DMS79 treated with DMSO at 0.1 percent for 48 hours (cell line): ENCODE measurements at regions not wholly inside any gene's neighbourhood (a gene's known extent, or its start where the extent isn't known, plus 50 kb on each side); places are given as distances from the start of the nearest gene placed in this dataset.
"Not testable (repeated sequence)": the region's sequence is repeated elsewhere in the genome, so short reads cannot be mapped to it uniquely, and the experiment has no call there.

Experiments
- DNase-seq: peaks from one replicate; lab custom pipeline; 2025; lab: John Stamatoyannopoulos, UW

DNA sequence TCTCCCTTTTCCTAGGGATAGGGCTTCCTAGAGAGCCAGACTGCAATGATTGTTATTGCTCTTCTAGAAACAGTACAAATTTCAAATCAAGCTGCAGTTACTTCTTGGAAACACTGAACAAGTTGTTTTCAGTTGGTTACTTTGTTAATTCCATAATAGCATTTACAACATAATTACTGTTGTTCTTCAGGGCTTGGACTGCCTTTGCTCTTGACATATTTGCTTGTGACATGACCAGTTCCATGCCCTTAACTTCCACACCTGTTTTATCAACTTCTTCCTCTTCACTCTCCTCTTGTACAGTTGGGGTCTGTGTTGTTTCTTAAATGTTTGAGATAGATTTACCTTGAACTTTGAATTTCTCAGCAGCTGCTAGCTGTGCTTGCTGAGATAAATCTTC, 104.4 kb downstream of the SEC23IP start:
- no peak for DNase-seq

DNA sequence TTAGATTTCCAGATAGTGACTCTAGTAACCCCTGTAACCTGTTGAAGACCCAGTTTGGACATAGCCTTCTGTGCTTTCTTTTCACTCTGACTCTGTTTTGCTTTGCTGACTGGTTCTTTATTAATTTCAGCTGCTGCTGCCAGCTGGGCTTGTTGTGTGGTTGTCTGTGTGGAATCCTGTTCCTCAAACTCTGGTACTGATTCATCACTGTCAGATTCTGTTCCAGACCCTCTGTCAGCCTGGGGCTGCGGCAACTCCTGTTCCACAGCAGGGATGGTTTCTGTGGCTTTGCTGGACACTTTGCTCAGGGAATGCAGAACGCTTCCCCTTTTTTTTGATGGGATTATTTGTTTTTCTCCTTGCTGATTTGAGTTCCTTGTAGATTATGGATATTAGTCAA, 104.9 kb downstream of the SEC23IP start:
- DNase-seq: no peak

DNA sequence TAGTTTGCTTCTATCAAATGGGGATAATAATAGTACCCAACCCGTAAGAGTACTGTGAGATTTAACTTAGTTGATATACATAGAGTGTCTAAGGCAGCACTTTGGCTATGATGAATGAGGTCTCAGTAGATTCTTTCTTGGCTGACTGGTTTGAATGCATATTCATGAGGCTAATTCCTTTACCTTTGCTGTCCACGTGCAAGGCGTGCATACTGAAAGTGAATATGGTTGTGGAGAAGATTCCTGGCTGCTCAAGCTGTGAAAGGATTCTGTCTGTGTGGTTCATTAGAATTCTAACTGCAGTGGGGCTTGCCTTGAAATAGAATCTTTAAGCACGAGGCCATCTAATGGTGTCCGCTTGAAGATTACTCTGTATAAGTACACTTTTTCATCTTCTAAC, 110.3 kb downstream of the SEC23IP start:
- no peak for DNase-seq

DNA sequence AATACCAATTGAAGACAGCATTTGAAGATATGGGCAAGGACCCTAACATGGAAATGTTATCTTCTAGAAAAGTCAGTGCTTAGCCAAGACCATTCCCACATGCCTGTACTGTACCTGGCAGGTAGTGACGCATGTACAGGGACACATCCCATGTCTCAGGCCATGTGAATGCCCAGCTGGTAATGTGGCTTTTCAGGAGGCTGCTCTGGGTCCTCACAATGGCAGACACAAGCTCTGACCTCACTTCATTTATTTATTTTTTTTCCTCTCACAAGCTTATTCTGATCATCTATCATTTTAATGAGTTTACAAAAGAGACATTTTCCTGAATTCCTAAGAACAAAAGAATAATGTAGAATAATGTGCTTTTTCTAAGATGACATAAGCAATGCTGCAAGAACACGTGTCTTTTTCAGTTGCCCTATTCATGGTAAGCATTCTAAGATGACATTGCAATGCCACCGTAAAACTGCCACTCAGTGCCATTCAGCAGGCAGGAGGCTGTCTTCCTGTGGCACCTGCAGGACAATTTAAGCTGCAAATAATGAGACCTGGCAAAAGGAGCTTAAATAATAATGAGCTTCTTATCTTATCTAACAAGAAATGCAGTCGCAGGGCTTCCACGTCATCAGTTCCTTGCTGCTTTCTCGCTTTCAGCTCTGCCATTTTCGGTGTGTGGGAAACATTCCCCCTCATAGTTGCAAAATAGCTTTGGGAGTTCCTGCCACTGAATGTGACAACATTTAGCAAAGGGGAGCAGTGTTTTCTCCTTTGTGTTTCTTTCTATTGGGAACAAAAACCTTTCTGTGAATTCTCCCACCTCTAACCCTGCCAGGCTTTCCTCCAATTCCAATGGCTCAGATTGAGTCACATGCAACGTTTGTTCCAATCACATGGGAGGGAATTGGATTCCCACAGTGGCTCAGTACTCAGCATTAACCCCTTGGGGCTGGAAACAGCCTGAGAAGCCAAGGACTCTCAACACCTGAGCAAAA, 113.0 kb downstream of the SEC23IP start:
- no peak for DNase-seq

DNA sequence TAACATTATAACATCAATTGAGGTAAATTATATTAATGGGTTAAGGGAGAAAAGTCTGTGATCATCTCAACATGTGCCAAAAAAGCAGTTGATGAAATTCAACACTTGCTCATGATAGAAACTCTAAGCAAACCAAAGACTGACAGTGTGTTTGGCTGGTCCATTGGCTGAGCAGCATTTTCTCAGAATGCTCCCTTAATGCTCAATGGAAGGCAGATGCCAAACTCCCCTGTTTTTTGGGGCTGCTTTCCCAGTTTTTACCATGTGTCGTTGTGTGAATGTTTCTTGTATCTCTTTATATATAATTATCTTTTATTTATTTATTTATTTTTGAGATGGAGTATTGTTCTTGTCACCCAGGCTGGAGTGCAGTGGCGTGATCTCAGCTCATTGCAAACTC, 114.7 kb downstream of the SEC23IP start:
- DNase-seq: no peak

DNA sequence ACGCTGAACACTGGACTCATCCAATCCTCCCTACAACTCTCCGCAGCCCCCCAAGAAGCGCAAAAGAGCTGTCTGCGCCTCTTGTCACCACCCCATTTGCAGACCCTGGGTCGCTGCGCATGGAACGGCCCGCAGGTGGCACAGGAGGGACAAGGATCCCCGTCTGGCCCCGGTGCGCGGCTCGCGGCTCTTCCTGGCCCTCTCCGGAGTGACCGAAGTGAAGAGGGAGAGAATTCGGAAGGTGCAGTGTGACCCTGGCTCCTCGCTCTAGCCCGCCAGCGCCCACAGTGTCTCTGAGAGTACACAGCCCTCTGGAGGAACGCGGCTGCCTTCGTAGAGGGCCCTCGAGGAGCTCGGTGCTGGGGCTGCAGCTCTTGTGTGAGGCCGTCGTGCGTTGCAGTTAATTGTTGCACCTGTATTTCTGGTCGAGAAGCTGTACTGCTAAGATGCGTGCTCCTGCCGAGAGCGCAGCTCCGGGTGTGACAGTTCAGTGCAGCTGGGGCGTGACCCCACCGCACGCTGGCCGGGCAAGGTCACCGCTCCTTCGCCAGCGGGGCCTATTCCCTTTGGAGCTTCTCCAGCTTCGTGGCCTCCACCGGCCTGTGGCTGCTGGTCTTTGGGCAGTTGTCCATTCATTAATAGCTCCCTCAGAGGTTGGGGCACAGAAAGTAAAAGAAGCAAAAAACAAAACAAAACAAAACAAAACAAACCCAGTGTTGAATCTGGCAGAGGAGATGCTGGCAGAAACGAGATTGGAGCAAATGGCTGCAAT, 119.0 kb downstream of the SEC23IP start:
- no peak for DNase-seq

DNA sequence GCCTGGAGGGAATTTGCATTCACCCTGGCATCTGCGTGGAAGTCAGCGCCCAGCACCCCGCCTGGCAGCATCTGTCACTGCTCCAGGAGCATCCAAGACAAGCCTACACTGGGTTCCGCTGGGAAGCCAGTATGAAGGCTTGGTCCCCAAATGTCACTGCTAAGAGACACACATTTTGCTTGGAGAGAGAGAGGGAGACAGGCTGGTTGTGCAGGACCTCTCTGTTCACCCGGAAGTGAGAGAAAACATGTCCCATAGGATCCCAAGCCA, 119.5 kb downstream of the SEC23IP start:
- no peak for DNase-seq

DNA sequence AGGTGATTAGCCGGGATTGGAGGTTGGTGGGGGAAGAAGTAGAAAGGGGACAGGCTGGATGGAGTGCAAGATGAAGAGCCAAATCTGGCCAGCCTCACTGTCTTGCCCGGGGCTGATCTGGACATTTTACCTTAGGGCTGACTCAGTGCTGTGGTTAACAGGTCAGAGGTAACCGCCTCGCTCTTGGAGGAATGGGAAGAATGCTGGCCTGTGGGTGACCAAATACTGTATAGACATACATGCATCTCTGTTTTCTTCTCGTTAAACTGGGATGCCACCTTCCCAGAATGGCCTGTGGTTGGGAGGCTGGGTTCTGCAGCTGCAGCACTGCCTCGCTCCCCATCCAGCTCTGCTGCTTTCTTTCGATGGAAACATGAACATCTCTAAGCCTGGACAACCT, 120.0 kb downstream of the SEC23IP start:
- DNase-seq: no peak

DNA sequence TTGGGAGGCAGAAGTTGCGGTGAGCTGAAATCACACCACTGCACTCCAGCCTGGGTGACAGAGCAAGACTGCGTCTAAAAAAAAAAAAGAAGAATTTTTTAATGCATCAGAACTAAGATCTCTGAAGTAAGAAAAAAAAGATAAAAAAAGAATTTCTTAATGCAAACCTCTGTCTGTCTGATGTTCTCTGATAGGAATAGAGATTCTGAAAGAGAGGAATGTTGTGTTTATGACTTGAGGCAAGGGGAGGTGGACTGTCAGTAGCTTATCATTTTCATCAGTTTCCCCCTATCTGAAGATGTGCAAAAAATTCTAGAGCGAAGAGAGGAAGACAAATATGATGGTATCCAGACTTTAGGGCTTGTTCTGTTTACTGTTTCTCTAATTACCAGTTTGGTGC, 121.5 kb downstream of the SEC23IP start:
- DNase-seq: no peak

DNA sequence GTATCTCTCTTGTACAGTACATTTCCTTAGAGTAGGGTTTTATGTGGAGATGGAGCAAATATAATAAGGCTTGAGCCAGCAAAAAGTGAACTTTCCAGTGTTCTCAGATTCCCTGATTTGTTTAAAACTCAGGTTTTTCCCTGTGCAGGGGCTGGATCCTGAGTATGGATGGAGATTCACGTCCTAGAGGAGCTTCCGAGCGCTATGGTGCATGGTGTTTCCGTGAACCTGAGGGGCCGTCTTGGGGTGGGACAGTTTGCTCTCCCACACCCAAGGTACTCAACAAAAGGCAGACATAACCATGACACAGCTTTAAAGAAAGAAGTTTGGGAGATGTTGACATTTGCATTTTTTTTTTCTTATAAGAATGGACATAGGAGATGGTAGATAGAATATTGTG, 122.5 kb downstream of the SEC23IP start:
- DNase-seq: no peak

DNA sequence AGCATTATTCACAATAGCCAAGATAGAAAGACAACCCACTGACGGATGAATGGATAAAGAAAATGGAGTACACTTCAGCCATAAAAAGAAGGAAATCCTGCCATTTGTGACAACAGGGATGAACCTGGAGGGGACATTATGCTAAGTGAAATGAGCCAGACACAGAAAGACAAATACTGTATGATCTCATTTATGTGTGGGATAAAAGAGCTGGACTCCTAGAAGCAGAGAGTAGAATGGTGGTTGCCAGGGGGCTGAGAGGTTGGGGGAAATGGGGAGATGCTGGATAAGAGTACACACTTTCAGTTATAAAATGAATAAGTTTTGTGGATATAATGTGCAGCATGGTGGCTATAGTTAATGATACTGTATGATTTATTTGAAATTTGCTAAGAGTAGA, 124.4 kb downstream of the SEC23IP start:
- no peak for DNase-seq

DNA sequence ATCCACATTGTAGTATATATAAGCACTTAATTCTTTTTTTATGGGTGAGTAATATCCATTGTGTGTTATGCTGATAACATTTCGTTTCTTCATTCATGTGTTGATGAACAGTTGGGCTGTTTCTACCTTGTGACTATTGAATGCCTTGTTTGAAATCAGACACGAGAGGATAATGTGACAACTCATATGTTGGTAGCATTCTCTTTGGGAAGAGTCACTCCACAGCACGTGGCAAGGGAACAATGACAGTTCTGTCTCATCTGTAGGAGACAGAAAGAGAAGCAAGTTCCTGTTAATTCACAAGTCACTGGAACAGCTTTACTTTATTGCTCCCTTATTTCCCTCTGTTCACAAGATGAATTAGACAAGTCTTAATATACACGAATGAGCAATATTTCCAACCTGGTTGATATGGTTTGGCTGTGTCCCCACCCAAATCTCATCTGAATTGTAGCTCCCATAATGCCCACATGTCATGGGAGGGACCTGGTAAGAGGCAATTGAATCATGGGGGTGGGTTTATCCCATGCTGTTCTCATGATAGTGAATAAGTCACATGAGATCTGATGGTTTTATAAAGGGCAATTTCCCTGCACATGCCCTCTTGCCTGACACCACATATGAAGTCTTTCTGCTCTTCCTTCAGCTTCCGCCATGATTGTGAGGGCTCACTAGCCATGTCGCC, 125.3 kb downstream of the SEC23IP start:
- DNase-seq: no peak

DNA sequence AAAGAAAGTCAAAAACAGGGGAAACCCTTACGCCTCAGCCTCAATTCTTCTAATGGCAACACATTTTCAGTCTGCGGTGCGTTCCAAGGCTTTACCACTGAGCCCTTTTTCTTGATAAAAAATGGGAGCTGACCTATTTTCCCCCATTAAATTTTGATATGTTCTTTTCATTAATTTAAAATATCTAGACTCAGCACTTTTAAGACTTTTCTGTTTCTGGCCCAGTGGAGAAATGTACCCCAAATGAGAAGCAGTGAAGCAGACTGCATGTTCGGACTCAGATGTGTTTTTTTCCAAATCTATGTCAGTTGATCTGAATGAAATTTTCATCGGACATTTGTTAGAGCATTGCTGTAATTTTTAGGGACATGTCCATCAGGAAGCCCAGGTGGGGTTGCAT, 126.2 kb downstream of the SEC23IP start:
- DNase-seq: no peak

DNA sequence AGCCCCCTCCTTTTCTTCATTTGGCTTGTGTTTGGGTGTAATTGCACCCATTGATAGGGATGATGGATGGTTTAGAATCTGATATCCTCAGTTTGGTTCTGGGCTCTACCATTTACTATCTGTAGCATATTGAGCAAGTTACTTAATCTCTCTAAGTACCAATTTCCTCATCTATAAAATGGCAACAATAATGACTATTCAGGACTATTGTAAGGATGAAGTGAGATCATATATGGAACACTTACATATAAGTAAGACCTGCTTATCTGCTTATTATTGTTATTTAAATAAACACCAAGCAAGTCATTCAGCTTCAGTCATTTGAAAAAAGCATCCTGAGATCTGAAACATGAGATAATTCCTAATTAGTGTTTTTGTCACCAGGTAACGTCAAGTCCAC, 127.0 kb downstream of the SEC23IP start:
- no peak for DNase-seq

DNA sequence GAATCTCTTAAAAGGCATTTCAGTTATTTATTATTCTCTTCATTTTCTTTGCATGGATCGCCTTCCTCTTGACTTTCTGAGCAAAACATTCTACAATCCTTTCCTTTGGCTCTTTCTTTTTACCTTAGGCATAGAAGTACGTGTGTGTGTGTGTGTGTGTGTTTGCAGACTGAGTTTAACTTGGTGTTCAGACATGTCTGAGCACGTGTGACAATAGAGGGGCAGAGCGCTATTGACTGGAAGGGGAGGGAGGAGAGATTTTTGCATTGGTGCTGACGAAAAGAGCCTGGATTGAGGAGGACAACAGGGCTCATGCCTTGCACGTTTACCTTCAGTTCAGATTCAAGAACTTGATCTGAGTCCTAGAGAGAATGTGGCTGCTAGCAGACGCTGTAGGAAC, 129.8 kb downstream of the SEC23IP start:
- DNase-seq: no peak

DNA sequence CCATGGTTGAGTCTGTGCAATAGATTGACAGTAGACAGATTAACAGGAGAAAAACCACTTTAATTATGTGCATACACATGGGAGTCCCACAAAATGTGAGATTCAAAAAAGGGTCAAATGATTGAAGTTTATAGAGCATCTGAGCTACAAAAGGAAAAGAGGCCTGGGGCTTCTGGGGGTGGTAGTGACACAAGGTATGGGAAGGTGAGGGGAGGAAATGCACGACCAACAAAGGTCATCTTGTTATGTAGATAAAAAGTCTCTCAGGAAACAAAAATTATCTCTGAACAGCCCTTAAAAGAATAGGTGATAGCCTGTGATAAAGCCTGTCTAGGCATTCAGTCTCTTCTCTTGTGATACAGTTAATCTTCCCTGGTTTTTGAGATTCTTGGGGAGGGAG, 141.7 kb downstream of the SEC23IP start:
- no peak for DNase-seq

DNA sequence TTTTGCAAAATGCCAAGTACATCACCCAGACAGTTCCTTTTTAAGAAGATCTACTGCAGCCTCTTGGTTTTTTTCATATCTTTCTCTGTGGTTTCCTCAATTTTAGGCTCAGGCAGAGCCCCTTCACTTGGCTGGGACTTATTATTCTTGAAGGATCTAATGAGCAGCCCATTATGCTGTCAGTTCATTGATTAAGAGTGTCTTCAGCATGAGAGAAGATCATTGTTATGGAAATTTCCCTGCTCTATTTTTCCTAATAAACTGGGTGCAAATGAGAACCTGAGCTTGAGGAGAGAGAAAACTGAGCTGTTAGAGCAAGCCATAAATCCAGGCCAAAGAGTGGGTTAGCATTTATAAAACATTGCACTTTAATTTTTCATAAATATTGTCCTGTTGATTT, 146.5 kb downstream of the SEC23IP start:
- DNase-seq: no peak

DNA sequence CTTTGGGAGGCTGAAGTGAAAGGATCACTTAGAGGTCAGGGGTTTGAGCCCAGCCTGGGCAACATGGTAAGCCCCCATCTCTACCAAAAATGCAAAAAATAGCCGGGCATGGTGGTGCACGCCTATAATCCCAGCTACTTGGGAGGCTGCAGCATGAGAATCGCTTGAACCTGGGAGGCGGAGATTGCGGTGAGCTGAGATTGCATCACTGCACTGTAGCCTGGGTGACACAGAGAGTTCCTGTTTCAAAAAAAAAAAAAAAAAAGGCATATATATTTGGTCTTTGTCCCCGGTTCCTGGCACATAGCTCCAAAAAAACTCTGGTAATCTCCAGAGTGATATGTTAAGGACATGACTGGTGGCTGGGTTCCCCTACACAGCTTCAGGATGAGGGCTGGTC, 147.3 kb downstream of the SEC23IP start:
- no peak for DNase-seq

DNA sequence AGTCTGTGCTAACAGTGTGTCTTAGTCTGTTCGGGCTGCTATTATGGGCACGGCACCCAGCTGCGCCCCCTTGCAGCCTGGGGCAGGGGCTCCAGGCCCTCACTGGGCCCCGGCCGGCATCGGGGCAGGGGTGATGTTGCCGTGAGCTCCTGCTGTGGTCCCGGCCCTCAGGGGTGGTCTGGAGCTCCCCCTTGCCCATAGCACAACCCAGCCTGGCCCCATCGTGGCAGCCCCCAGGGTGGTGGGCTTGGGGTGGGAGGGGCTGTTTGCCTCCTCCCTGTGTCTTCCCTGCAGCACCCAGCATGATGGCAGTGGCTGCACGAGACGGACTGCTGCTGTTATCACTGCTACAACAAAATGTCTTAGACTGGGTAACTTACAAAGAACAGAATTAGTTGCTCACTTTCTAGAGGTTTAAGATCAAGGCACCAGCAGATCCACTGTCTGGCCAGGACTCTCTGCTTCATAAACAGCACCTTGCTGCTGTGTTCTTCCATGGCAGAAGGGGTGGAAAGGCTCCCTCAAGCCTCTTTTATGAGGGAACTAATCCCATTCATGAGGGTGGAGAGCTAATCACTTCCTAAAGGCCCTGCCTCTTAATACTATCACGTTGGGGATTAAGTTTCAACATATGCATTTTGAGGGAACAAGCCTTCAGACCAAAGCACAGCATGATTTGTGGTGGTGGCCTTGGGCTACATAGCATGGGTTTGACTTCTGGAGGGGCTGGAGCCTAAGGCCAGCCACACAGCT, 149.5 kb downstream of the SEC23IP start:
- no peak for DNase-seq

DNA sequence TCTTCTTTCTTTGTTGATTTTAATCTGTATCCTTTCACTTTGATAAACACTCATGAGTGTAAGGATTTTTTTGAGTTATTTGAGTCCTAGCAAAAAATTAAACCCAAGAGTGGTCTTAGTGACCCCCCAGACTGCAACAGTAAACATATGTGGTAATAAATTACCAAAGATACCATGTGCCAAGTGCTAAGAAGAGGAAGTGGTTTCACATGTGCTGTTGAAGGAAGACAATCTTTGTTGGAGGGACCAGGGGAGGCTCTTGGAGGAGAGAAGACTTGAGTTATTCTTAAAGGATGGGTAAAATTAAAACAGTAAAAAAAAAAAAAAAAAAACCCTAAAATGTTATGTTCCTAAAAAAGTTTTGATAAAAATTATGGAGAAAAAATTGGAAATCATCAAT, 150.2 kb downstream of the SEC23IP start:
- no peak for DNase-seq

DNA sequence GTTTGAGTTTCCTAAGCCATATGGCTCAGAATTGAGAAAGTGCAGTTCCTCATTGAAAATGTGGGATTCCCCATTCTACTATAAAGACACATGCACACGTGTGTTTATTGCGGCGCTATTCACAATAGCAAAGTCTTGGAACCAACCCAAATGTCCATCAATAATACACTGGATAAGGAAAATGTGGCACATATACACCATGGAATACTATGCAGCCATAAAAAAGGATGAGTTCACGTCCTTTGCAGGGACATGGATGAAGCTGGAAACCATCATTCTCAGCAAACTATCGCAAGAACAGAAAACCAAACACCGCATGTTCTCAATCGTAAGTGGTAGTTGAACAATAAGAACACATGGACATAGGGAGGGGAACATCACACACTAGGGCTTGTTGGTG, 154.8 kb downstream of the SEC23IP start:
- not testable (repeated sequence) for DNase-seq

DNA sequence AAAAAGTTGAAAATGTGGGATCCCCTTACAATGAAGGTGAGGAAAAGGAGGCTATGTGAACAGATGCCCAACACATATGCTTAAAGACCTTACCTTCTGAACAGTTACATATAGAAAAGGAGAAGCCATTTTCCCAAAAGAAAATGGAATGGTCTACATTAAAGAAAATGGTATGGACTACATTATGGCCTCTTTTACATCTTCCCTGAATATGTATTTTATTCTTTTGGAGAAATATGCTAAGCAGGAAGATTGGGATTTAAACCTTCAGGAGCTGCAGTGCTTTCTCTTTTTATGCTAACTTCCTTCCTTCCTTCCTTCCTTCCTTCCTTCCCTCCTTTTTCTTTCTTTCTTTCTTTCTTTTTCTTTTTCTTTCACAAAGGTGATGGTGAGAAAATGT, 155.4 kb downstream of the SEC23IP start:
- DNase-seq: no peak
